ENCODE measurements at regions not wholly inside any gene's neighbourhood (a gene's known extent, or its start where the extent isn't known, plus 50 kb on each side); places are given as distances from the start of the nearest gene placed in this dataset.
"Not testable (repeated sequence)": the region's sequence is repeated elsewhere in the genome, so short reads cannot be mapped to it uniquely, and the experiment has no call there.

- H3K4me3 ChIP-seq (ENCODE audit: low read depth, low read length): no peak overlapping the region
Observed at GRCh38 chr6:27854421-27854820, 57.8 kb downstream of the OR2B2 start.

GRCh38 chr6:27851440-27851839 lies 60.8 kb downstream of the OR2B2 start:
- no peak overlapping the region for H3K4me3 ChIP-seq (ENCODE audit: low read depth, low read length)
- TF ChIP-seq CTCF (IDR thresholded peaks at IDR 0.05; ENCODE audit: insufficient read depth, low read depth, low read length, missing control alignments): no peak
- no peak for DNase-seq (ENCODE audit: low read depth)

More at GRCh38 chr6:27854421-27854820, 57.8 kb downstream of the OR2B2 start:
- TF ChIP-seq CTCF (IDR thresholded peaks at IDR 0.05; ENCODE audit: insufficient read depth, low read depth, low read length, missing control alignments): no peak
- no peak for DNase-seq (ENCODE audit: low read depth)

- not testable (repeated sequence) for H3K4me3 ChIP-seq (ENCODE audit: low read depth, low read length); DNase-seq (ENCODE audit: low read depth)
Observed at GRCh38 chr6:27849001-27849400, 63.2 kb downstream of the OR2B2 start.

- no peak for DNase-seq (ENCODE audit: low read depth)
- no peak for TF ChIP-seq CTCF (IDR thresholded peaks at IDR 0.05; ENCODE audit: insufficient read depth, low read depth, low read length, missing control alignments)
- H3K4me3 ChIP-seq (ENCODE audit: low read depth, low read length): no peak overlapping the region
Observed at GRCh38 chr6:27847706-27848105, 64.5 kb downstream of the OR2B2 start.

- DNase-seq (ENCODE audit: low read depth): no peak
- H3K4me3 ChIP-seq (ENCODE audit: low read depth, low read length): peak overlapping the region; percentile 89; the same call in 1 of the 2 replicates
- TF ChIP-seq CTCF (IDR thresholded peaks at IDR 0.05; ENCODE audit: insufficient read depth, low read depth, low read length, missing control alignments): no peak
Observed at GRCh38 chr6:27840572-27840971, 71.6 kb downstream of the OR2B2 start.

GRCh38 chr6:27839626-27840475 lies 72.3 kb downstream of the OR2B2 start:
- no peak for TF ChIP-seq CTCF (IDR thresholded peaks at IDR 0.05; ENCODE audit: insufficient read depth, low read depth, low read length, missing control alignments)
- DNase-seq (ENCODE audit: low read depth): peak; percentile 57
- peak overlapping the region; percentile 89 for H3K4me3 ChIP-seq (ENCODE audit: low read depth, low read length)

- DNase-seq (ENCODE audit: low read depth): peak; percentile 73
Observed at GRCh38 chr6:27838945-27839625, 73.1 kb downstream of the OR2B2 start.

More at GRCh38 chr6:27838945-27839625, 73.1 kb downstream of the OR2B2 start:
- peak overlapping the region; percentile 89 for H3K4me3 ChIP-seq (ENCODE audit: low read depth, low read length)
- TF ChIP-seq CTCF (IDR thresholded peaks at IDR 0.05; ENCODE audit: insufficient read depth, low read depth, low read length, missing control alignments): no peak
